CD14-positive monocyte (primary cell): ENCODE measurements at regions not wholly inside any gene's neighbourhood (a gene's known extent, or its start where the extent isn't known, plus 50 kb on each side); places are given as distances from the start of the nearest gene placed in this dataset.

Source experiments
- DNase-seq, 3 donors: peaks; one replicate each; pipeline ENCODE4 v3.0.0-alpha.2; 2011 to 2022
- H2AFZ ChIP-seq: 2 replicates; pipeline ENCODE4 v1.6.0; 2012; ENCODE audit warnings: mild to moderate bottlenecking, low read depth, low read length, inconsistent platforms; ENCODE audit not compliant: insufficient read depth, poor library complexity, severe bottlenecking
- H3K27ac ChIP-seq, 2 donors: 1 replicate in 1 of 2; 2 replicates in 1 of 2; pipeline ENCODE4 v1.5.1; 2012 to 2013; ENCODE audit warnings: low read length in 2 of 2, control low read depth in 1 of 2, inconsistent platforms in 1 of 2, low read depth in 1 of 2, mild to moderate bottlenecking in 1 of 2
- H3K27me3 ChIP-seq, 2 donors: one replicate each; pipeline versions ENCODE4 v1.6.0 to v1.6.1; 2011 to 2013; ENCODE audit warnings: low read length in 2 of 2; ENCODE audit not compliant: control insufficient read depth in 2 of 2, insufficient read depth in 2 of 2
- H3K36me3 ChIP-seq, 2 donors: replicated peaks in 1 of 2; 1 replicate in 1 of 2; 2 replicates in 1 of 2; pipeline versions ENCODE4 v1.5.1 to v1.6.1; 2012 to 2013; ENCODE audit warnings: low read length in 2 of 2, control low read depth in 1 of 2, inconsistent platforms in 1 of 2, mild to moderate bottlenecking in 1 of 2; ENCODE audit not compliant: insufficient read depth in 2 of 2, control insufficient read depth in 1 of 2
- H3K4me1 ChIP-seq, 2 donors: 1 replicate in 1 of 2; 2 replicates in 1 of 2; pipeline versions ENCODE4 v1.5.1 to v1.6.1; 2012 to 2013; ENCODE audit warnings: low read length in 2 of 2, control low read depth in 1 of 2, inconsistent platforms in 1 of 2, mild to moderate bottlenecking in 1 of 2, moderate library complexity in 1 of 2; ENCODE audit not compliant: insufficient read depth in 2 of 2, control insufficient read depth in 1 of 2
- H3K4me2 ChIP-seq: replicated peaks from 2 replicates; pipeline ENCODE3; 2012; ENCODE audit warnings: low read length, moderate library complexity, mild to moderate bottlenecking; ENCODE audit not compliant: poor library complexity, severe bottlenecking; ENCODE audit errors: extremely low read depth
- H3K4me3 ChIP-seq, 3 experiments: fragments of 200-600 bp in 1 of 3; sonication (generic) in 1 of 3; replicated peaks in 1 of 3; 1 replicate in 2 of 3; 2 replicates in 1 of 3; pipeline ENCODE4 v1.5.1; 2011 to 2013; ENCODE audit warnings: low read length in 3 of 3, mild to moderate bottlenecking in 3 of 3, control low read depth in 2 of 3, low read depth in 2 of 3, inconsistent platforms in 1 of 3, moderate library complexity in 1 of 3
- H3K79me2 ChIP-seq: 2 replicates; pipeline ENCODE4 v1.6.0; 2012; ENCODE audit warnings: mild to moderate bottlenecking, control low read depth, inconsistent platforms, low read length, moderate library complexity; ENCODE audit not compliant: insufficient read depth
- H3K9ac ChIP-seq: 2 replicates; pipeline ENCODE4 v1.6.0; 2017; ENCODE audit warnings: low read length, mild to moderate bottlenecking; ENCODE audit not compliant: insufficient read depth, poor library complexity, severe bottlenecking
- H3K9me3 ChIP-seq, 2 donors: replicated peaks in 1 of 2; 1 replicate in 1 of 2; 2 replicates in 1 of 2; pipeline versions ENCODE4 v1.5.1 to v1.6.1; 2012 to 2013; ENCODE audit warnings: low read length in 2 of 2, control low read depth in 1 of 2; ENCODE audit not compliant: control insufficient read depth in 1 of 2, insufficient read depth in 1 of 2
- H4K20me1 ChIP-seq: 2 replicates; pipeline ENCODE4 v1.6.0; 2012; ENCODE audit warnings: mild to moderate bottlenecking, low read length, control low read depth, moderate library complexity; ENCODE audit not compliant: insufficient read depth
- H3K27ac Mint-ChIP-seq, 7 donors: one replicate each; pipeline ENCODE4 v1.8.0; 2020; ENCODE audit warnings: mild to moderate bottlenecking in 7 of 7, mixed read lengths in 7 of 7, moderate library complexity in 6 of 7, inconsistent platforms in 2 of 7
- H3K27me3 Mint-ChIP-seq, 3 donors: one replicate each; pipeline ENCODE4 v1.8.0; 2021 to 2022; ENCODE audit warnings: low read depth in 3 of 3, mild to moderate bottlenecking in 3 of 3, mixed read lengths in 3 of 3, moderate library complexity in 3 of 3, inconsistent platforms in 1 of 3
- H3K36me3 Mint-ChIP-seq, 2 donors: one replicate each; pipeline ENCODE4 v1.8.0; 2020; ENCODE audit warnings: mixed read lengths in 2 of 2, inconsistent platforms in 1 of 2, mild to moderate bottlenecking in 1 of 2
- H3K4me1 Mint-ChIP-seq: one replicate; pipeline ENCODE4 v1.8.0; 2020; ENCODE audit warnings: mild to moderate bottlenecking, mixed read lengths
- H3K4me3 Mint-ChIP-seq, 2 donors: one replicate each; pipeline ENCODE4 v1.8.0; 2020; ENCODE audit warnings: mild to moderate bottlenecking in 2 of 2, mixed read lengths in 2 of 2, moderate library complexity in 1 of 2
- H3K9me3 Mint-ChIP-seq, 7 donors: one replicate each; pipeline ENCODE4 v1.8.0; 2020 to 2022; ENCODE audit warnings: mixed read lengths in 7 of 7, mild to moderate bottlenecking in 6 of 7, moderate library complexity in 6 of 7, inconsistent platforms in 2 of 7
- CTCF ChIP-seq: fragments of 200-600 bp; IDR thresholded peaks from one replicate; pipeline ENCODE4 v1.8.0; 2022; ENCODE audit warnings: antibody characterized with exemption, mild to moderate bottlenecking
- WGBS: methylation state at CpG from one replicate; pipeline ENCODE4 v1.1.5; 2013; ENCODE audit warnings: missing lambda C conversion rate; ENCODE audit not compliant: insufficient coverage; 5-methylcytosine and 5-hydroxymethylcytosine counted together
- intact Hi-C, 2 donors: fragments of 100-400 bp; cut with micrococcal nuclease; formaldehyde crosslinking; loops; one replicate each; pipeline versions ENCODE4 v1.15.0 to v1.15.1; 2023

- intact Hi-C loops = no loop called here
- Mint-ChIP-seq H3K4me1 (no peaks in the 10 kb centered on the region), H3K27me3 (peaks cover 5% of the 10 kb centered on the region in 3 donors), H3K27ac (no peak overlapping the region), H3K9me3 (peaks cover 0 to 10% (median 2%) of the 10 kb centered on the region in 7 donors), H3K4me3 (no peak overlapping the region), H3K36me3 (no peaks in the 10 kb centered on the region)
- Histone ChIP-seq H3K4me2 (no peak overlapping the region), H3K27me3 (no peaks in the 10 kb centered on the region), H4K20me1 (no peaks in the 10 kb centered on the region), H3K9me3 (no peaks in the 10 kb centered on the region), H3K27ac (no peak overlapping the region), H3K4me1 (no peaks in the 10 kb centered on the region), H3K4me3 (no peak overlapping the region), H2AFZ (no peak overlapping the region), H3K79me2 (no peaks in the 10 kb centered on the region), H3K36me3 (no peaks in the 10 kb centered on the region), H3K9ac (no peak overlapping the region)
- TF ChIP-seq CTCF = no peak
- DNase-seq = no peak
Observed at GRCh38 chr2:204160989-204161388, 224.4 kb downstream of the ICOS start.

- WGBS = no CpG with 5 or more reads among the region's 3 CpGs
- Histone ChIP-seq H2AFZ (no peak overlapping the region), H3K9me3 (no peaks in the 10 kb centered on the region), H3K4me1 (no peaks in the 10 kb centered on the region), H3K27me3 (no peaks in the 10 kb centered on the region), H3K36me3 (no peaks in the 10 kb centered on the region), H3K4me2 (no peak overlapping the region), H3K9ac (no peak overlapping the region), H3K79me2 (no peaks in the 10 kb centered on the region), H3K4me3 (no peak overlapping the region), H3K27ac (no peak overlapping the region), H4K20me1 (no peaks in the 10 kb centered on the region)
- Mint-ChIP-seq H3K4me1 (no peaks in the 10 kb centered on the region), H3K27me3 (peaks cover 5% of the 10 kb centered on the region in 3 donors), H3K27ac (no peak overlapping the region), H3K36me3 (no peaks in the 10 kb centered on the region), H3K4me3 (no peak overlapping the region), H3K9me3 (peaks cover 0 to 10% (median 2%) of the 10 kb centered on the region in 7 donors)
- DNase-seq = no peak
- intact Hi-C loops = no loop called here
- TF ChIP-seq CTCF = no peak
Observed at GRCh38 chr2:204161886-204162285, 225.3 kb downstream of the ICOS start.
